Activated naive CD4-positive, alpha-beta T cell treated with anti-CD3 and anti-CD28 coated beads, Interleukin-2, amount 10 ng/mL, durations not matched to agents 7 days and 5 days (primary cell): ENCODE measurements at regions not wholly inside any gene's neighbourhood (a gene's known extent, or its start where the extent isn't known, plus 50 kb on each side); places are given as distances from the start of the nearest gene placed in this dataset.
A peak's percentile ranks its signal among the peaks of the same experiment; 100 is the strongest.

Source experiments
- CTCF ChIA-PET: fragments of 350-600 bp; sonication (Branson Sonifier 250); formaldehyde crosslinking; loops from one replicate; lab custom pipeline; 2021; ENCODE audit warnings: antibody characterized with exemption; lab: Charles Lee
- DNase-seq: peaks from one replicate; pipeline ENCODE4 v3.0.0-alpha.2; 2020
- H3K27ac Mint-ChIP-seq: one replicate; pipeline ENCODE4 v1.8.0; 2021; ENCODE audit warnings: mild to moderate bottlenecking, moderate library complexity, mixed read lengths
- H3K27me3 Mint-ChIP-seq: one replicate; pipeline ENCODE4 v1.8.0; 2021; ENCODE audit warnings: mild to moderate bottlenecking, mixed read lengths
- H3K36me3 Mint-ChIP-seq: one replicate; pipeline ENCODE4 v1.8.0; 2021; ENCODE audit warnings: mixed read lengths
- H3K4me1 Mint-ChIP-seq: one replicate; pipeline ENCODE4 v1.8.0; 2021; ENCODE audit warnings: mixed read lengths
- H3K4me3 Mint-ChIP-seq: one replicate; pipeline ENCODE4 v1.8.0; 2021; ENCODE audit warnings: mild to moderate bottlenecking, moderate library complexity, mixed read lengths
- H3K9me3 Mint-ChIP-seq: one replicate; pipeline ENCODE4 v1.8.0; 2021; ENCODE audit warnings: mixed read lengths

DNA sequence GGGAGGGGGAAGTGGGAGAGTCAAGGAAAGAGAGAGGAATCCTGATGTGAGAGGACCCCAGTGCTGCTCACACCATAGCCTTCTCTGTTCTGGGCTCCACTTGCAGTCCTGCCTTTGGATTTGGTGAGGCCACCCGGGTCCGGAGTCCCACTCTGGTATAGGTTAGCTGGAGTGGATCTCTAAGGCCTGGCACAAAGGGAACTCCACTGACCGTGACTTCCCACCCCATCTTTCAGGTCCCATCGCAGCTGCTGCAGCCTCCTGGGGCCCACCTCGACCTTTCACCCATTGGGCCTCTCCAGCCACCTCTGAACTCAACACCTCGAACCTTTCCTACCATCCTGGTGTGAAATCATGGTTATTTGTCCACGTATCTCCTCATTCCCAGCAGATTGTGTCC lies 324.4 kb downstream of the MATN1 start:
- Mint-ChIP-seq H3K9me3 (no peaks in the 10 kb centered on the region), H3K27me3 (peaks cover 8% of the 10 kb centered on the region), H3K27ac (no peak overlapping the region), H3K4me3 (no peak overlapping the region), H3K36me3 (no peaks in the 10 kb centered on the region), H3K4me1 (no peaks in the 10 kb centered on the region)
- CTCF ChIA-PET = no interaction called here
- no peak for DNase-seq

DNA sequence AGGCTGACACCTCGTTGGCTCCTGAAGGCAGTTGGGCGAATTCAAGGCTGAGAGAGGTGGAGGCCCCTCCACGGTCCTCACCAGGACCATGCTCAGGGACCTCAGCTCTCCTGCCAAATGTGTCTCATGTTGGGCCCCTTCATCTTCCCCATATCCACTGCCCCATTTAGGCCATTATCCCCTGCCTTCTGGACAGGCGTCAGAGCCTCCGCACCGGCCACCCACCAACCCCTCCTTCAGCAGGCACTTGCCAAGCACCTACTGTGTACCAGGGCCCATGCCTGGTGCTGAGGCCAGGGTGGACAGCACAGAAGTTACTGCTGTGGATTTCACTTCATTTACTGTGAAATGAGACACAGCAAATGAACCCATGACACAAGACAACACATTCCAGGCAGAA lies 325.8 kb downstream of the MATN1 start:
- H3K4me1 Mint-ChIP-seq = no peaks in the 10 kb centered on the region
- peaks cover 8% of the 10 kb centered on the region for H3K27me3 Mint-ChIP-seq
- no peaks in the 10 kb centered on the region for H3K36me3 Mint-ChIP-seq
- CTCF ChIA-PET = no interaction called here
- H3K9me3 Mint-ChIP-seq = no peaks in the 10 kb centered on the region
- H3K27ac Mint-ChIP-seq = no peak overlapping the region
- no peak overlapping the region for H3K4me3 Mint-ChIP-seq
- DNase-seq = no peak

DNA sequence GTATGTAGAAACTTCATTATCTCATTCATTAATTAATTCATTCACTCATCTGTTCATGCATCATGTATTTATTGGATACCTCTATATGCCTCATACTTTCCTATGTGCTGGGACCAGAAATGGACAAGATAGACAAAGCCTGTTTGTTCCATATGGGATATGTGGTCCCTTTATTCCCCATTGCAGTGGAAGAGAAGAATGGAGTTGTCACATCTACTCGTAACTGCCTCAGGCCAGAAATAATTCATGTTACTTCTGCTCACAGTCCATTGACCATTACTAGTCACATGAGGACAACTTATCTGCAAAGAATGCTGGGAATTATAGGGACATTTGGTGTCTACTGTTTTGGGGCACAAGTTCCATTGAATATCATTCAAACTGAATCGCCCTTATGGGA lies 327.8 kb downstream of the MATN1 start:
- Mint-ChIP-seq H3K4me3 (no peak overlapping the region), H3K4me1 (no peaks in the 10 kb centered on the region), H3K27ac (no peak overlapping the region), H3K27me3 (peaks cover 4% of the 10 kb centered on the region), H3K9me3 (no peaks in the 10 kb centered on the region), H3K36me3 (no peaks in the 10 kb centered on the region)
- no peak for DNase-seq
- CTCF ChIA-PET = no interaction called here

DNA sequence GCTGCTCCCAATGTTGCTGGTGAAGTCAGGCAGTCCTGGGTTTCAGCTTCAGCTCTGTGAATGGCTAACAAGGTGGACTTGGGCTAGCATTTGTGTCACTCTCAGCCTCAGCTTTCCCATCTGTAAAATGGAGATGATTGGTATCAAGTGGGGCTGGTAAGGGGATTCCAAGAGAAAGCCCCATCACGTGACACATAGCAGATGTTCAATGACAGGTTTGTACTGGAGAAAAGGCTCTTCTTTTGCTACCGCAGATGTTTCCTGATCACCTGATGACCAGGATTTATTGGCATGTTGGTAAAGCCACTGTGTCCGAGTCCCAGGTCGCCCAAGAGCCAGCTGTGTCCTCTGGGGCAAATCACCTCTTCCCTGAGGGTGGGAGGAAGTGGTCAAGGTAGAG lies 335.0 kb downstream of the MATN1 start:
- no peak for DNase-seq
- Mint-ChIP-seq H3K9me3 (no peaks in the 10 kb centered on the region), H3K27me3 (peaks cover 6% of the 10 kb centered on the region), H3K27ac (no peak overlapping the region), H3K36me3 (no peaks in the 10 kb centered on the region), H3K4me1 (no peaks in the 10 kb centered on the region), H3K4me3 (no peak overlapping the region)
- CTCF ChIA-PET = no interaction called here

DNA sequence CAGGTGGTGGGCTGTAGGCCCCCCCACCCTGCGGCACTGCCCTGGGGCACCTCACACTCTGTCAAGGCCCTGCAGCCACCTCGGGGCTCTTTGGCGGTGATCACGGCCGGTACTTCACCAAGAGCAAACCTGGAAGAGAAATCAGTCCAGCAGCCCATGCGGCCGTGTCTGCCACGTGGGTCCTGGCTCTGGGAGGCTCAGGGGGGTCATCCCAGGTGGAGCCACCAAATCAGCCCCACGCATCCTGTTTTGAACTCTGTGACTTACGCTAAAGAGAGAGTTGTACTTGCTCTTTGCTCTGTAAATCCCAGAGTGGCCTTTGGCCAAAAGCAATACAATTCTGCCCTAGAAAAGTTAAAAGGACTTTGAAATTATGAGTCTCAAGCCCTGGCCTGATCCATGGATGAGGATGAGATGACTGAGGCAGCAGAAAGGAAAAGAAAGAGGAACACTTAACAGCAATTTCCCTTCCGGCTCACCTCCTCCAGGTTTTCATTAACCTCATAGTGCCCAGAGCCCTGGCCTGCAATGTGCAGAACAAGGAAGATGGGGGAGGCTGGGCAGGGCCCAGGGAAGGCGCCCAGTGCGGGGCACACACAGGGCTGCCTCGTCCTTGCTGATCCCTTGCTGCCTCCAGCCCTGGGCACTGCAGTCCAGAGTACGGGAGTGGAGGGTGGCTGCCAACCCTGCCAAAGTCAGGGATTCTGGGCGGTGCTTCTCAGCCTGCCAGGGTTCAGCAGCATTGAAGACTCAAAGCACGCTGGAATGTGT lies 337.0 kb downstream of the MATN1 start:
- Mint-ChIP-seq H3K9me3 (no peaks in the 10 kb centered on the region), H3K4me3 (no peak overlapping the region), H3K36me3 (no peaks in the 10 kb centered on the region), H3K27ac (no peak overlapping the region), H3K27me3 (peaks cover 12% of the 10 kb centered on the region), H3K4me1 (no peaks in the 10 kb centered on the region)
- no peak for DNase-seq
- CTCF ChIA-PET = no interaction called here

DNA sequence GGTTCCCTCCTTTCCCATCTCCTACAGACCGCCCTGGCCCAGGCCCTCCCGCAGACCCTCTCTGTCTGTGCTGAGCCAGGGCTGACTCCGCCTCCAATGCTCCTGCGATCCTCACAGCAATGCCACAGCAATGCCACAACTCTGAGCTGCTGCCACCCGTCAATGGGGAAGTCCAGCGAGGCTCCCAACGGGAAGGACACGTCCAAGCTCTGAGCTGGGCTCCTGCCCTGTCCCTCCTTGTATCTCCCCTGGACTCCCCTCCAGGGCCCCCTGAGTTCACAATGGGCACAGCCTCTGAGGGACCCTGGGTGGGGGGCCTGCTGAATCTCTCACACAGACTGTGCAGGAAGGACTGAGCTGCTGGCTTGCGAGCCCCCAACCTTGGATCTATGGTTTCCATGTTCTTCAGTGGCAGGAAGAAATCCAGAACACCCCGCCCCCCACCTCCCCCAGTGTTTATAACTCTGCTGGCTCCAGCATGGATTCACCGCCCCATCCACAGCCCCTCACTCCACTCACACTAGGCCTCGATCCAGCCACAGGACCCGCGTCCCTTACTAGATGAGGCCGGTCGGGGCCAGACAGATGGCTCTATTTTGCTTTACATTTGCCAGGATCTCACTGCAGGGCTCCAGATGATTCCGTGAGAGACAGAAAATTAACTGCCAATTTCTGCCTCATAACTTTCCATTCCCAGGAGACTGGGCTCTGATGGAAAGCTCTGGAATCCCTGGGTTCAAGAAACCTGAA lies 338.0 kb downstream of the MATN1 start:
- Mint-ChIP-seq H3K9me3 (no peaks in the 10 kb centered on the region), H3K27me3 (peaks cover 14% of the 10 kb centered on the region)
- DNase-seq = no peak

DNA sequence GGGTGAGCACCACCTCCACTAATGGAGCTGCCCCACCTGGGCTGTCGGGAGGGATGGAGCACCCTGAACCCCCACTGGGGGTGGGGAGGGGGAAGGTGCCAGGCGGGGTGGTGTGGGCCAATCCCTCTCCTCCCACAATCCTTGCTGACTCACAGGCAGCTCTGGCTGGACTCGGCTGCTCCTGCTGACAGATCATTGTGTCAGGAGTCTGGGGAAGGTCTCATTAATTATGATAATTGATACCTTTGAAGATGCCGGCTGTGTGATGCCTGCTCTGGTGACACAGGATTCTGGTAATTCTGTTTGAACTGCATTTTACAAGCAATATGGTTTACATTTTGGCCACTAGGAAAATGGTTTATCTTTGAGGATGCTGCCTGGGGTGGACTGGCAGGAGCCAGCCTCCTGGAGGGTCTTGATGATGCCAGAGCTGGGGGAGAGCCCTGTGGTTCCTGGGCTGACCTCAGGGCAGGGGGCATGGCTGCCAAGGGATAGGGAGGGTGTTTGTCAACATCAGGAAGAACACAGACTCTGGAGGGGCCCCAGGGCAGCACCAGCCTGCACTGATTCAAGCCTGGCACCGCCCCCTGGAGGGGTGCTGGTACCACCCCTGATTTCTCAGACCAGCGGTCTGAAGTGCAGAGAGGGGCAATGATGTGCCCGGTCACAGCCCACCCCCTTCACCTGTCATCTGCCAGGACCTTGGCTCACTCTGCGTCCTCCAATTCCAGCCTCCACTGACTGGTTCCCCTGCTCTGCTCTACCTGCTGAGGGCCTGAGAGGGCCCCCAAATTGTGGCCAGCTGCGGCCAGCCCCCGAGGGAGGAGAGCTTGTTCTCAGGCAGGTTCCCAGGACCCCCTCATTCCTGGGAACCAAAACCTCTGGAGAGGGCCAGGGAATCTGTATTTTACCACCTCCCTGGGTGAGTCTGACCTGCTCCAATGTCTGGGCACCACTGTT lies 338.8 kb downstream of the MATN1 start:
- CTCF ChIA-PET = no interaction called here
- Mint-ChIP-seq H3K36me3 (no peaks in the 10 kb centered on the region), H3K4me3 (no peak overlapping the region), H3K27ac (no peak overlapping the region), H3K4me1 (no peaks in the 10 kb centered on the region), H3K9me3 (no peaks in the 10 kb centered on the region), H3K27me3 (peaks cover 15% of the 10 kb centered on the region)
- no peak for DNase-seq

More for the DNA sequence above, 338.0 kb downstream of the MATN1 start:
- Mint-ChIP-seq H3K4me3 (no peak overlapping the region), H3K36me3 (no peaks in the 10 kb centered on the region), H3K27ac (no peak overlapping the region), H3K4me1 (no peaks in the 10 kb centered on the region)
- CTCF ChIA-PET = no interaction called here

DNA sequence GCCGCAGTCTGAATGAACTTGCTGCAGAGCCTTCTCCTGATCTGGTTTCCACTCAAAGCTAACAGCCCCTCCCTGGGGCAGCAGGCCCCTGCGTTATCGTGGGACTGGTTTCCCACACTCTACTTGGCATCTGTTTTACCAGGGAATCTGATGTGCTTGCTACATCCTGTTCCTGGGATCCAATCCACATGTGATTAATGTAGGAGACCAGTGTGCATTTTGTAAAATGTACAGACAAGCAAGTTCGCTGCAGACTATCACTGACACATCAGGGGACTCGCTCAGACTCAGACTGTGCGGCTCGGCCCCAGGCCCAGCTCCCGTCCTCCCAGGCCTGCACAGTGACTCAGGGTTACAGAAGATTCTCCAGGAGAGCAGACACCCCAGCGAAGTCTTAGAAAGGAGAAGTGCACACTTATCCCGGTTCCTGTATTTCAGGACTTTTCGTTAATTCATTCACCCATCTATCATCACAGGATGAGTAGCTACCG lies 340.1 kb downstream of the MATN1 start:
- H3K27me3 Mint-ChIP-seq = peaks cover 17% of the 10 kb centered on the region
- H3K4me1 Mint-ChIP-seq = no peaks in the 10 kb centered on the region
- H3K4me3 Mint-ChIP-seq = no peak overlapping the region
- H3K9me3 Mint-ChIP-seq = no peaks in the 10 kb centered on the region
- no peaks in the 10 kb centered on the region for H3K36me3 Mint-ChIP-seq
- CTCF ChIA-PET = no interaction called here
- no peak overlapping the region for H3K27ac Mint-ChIP-seq
- DNase-seq = no peak

DNA sequence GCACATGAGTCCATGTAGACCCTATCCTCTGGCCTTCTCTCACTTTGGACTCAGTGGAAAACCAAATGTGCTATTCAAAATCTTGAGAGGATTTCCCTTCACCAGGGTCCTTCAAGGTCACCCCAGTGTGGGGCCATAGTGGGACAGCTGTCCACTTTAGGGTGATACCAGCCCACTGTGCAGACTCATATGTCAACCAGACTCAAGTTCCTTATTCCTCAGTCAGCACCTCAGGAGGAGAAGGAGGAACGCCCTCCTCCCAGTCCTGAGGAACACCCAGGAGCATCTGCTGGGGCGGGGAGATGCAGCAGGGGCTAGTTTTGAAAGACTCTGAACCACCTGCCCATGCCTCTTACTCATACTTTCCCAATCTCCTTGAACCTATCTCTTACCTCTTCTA lies 340.9 kb downstream of the MATN1 start:
- Mint-ChIP-seq H3K27me3 (peaks cover 21% of the 10 kb centered on the region), H3K27ac (no peak overlapping the region), H3K4me3 (no peak overlapping the region), H3K4me1 (no peaks in the 10 kb centered on the region), H3K36me3 (no peaks in the 10 kb centered on the region), H3K9me3 (no peaks in the 10 kb centered on the region)
- CTCF ChIA-PET = no interaction called here
- DNase-seq = peak; percentile 6

DNA sequence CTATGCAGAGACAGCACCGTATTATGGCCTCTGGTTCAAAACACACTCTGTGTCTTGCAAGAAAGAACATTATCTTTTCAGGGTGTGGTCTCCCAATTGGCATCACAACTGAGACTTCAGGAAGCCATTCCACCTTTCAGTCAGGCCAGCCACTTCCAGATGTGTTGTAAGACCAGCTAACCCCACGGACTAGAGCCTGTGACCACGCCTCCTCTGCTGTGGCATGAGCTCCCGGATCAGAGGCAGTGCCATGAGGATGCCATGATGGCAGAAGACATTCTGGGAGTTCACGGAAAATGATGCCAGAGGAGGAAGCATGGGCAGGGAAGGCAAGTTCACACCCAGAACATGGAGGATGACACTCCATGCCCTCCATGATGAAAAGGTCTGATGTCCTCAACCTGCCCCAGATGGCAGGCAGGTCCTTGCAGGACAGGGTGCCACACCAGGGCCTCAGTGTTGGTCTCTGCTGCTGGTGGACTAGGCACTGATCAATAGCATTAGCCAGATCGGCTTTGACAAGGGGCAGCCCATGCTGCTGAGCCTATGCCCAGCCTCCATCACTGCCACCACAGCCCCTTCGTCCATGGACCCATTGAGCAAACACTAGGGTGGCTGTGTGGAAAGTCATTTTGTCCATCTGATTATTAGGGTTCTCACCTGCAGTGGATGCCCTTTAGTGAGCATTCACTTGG lies 341.6 kb downstream of the MATN1 start:
- Mint-ChIP-seq H3K27me3 (peaks cover 26% of the 10 kb centered on the region), H3K9me3 (no peaks in the 10 kb centered on the region), H3K27ac (no peak overlapping the region), H3K36me3 (no peaks in the 10 kb centered on the region), H3K4me1 (no peaks in the 10 kb centered on the region), H3K4me3 (no peak overlapping the region)
- no peak for DNase-seq
- CTCF ChIA-PET = interaction anchor here (1.0 to 2.1 kb wide), 2 partner anchors 19 to 32 kb away, joined by 3 to 10 read pairs; no protein-coding TSS in a partner anchor

DNA sequence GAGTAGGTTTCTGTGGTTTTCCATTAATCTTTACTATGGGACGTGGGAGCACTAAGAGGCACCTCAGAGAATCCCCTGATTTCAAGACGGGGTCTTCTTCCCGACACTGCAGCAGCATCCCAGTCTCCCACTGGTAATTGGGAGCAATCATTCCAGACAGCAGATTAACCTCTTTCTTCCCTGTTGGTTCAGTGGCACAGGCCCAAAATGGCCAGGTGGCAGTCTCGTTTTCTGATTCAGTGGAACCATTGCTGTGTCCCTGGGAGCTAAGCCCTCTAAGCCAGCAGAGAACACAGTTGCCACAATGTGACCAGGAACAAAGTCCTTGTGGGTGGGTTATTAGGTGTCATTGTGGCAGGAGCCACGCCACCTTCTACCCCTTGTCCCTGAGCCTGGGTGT lies 342.1 kb downstream of the MATN1 start:
- no peaks in the 10 kb centered on the region for H3K4me1 Mint-ChIP-seq
- H3K27ac Mint-ChIP-seq = no peak overlapping the region
- H3K36me3 Mint-ChIP-seq = no peaks in the 10 kb centered on the region
- CTCF ChIA-PET = interaction anchor here (1.0 to 2.1 kb wide), 8 partner anchors 13 to 588 kb away, joined by 3 to 10 read pairs (median 6); no protein-coding TSS in a partner anchor
- H3K9me3 Mint-ChIP-seq = no peaks in the 10 kb centered on the region
- no peak for DNase-seq
- peaks cover 26% of the 10 kb centered on the region for H3K27me3 Mint-ChIP-seq
- no peak overlapping the region for H3K4me3 Mint-ChIP-seq

DNA sequence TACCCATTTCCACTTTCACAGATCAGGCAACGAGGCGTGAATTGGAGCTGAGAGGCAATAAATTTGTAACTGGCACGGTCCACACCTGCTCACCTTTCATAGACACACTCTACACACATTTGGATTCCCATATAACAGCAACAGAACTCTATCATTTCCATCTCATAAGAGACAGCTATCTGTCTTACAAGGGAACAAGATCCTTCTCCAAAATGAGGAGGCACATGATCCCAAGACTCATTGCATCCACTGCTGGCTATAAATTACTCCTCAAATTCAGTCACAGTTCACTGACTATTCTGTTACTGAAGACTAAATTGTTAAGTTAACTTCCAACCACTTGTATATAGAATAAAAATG lies 342.8 kb downstream of the MATN1 start:
- no peak overlapping the region for H3K4me3 Mint-ChIP-seq
- H3K4me1 Mint-ChIP-seq = no peaks in the 10 kb centered on the region
- peaks cover 26% of the 10 kb centered on the region for H3K27me3 Mint-ChIP-seq
- H3K36me3 Mint-ChIP-seq = no peaks in the 10 kb centered on the region
- CTCF ChIA-PET = interaction anchor here (0.8 to 2.1 kb wide), 17 partner anchors 9 to 1135 kb away, joined by 3 to 10 read pairs (median 4); no protein-coding TSS in a partner anchor
- DNase-seq = no peak
- H3K9me3 Mint-ChIP-seq = no peaks in the 10 kb centered on the region
- H3K27ac Mint-ChIP-seq = no peak overlapping the region
